ENCODE measurements at regions not wholly inside any gene's neighbourhood (a gene's known extent, or its start where the extent isn't known, plus 50 kb on each side); places are given as distances from the start of the nearest gene placed in this dataset.

- no peaks in the 10 kb centered on the region for H3K27me3 Mint-ChIP-seq
- intact Hi-C loops (cut with DNase I, micrococcal nuclease) = no loop called here
- no peak overlapping the region for H3K4me3 Mint-ChIP-seq
- H3K9me3 Mint-ChIP-seq (ENCODE audit: low read depth) = peaks cover 5% of the 10 kb centered on the region
- DNase-seq (no peak), ATAC-seq (no peak)
- H3K36me3 Mint-ChIP-seq (ENCODE audit: low read depth) = peaks cover 2% of the 10 kb centered on the region
- ChIA-PET POLR2A (no interaction called here), CTCF (no interaction called here)
- no peak overlapping the region for H3K27ac Mint-ChIP-seq
- H3K4me1 Mint-ChIP-seq = peaks cover 12% of the 10 kb centered on the region
These were observed 56.3 kb upstream of the ITGA1 start for GRCh38 chr5:52731274-52732027.

- Mint-ChIP-seq H3K9me3 (ENCODE audit: low read depth) (peaks cover 5% of the 10 kb centered on the region), H3K4me3 (no peak overlapping the region), H3K27ac (no peak overlapping the region), H3K4me1 (peaks cover 12% of the 10 kb centered on the region), H3K27me3 (no peaks in the 10 kb centered on the region), H3K36me3 (ENCODE audit: low read depth) (peaks cover 2% of the 10 kb centered on the region)
- DNase-seq = no peak
- ChIA-PET CTCF (no interaction called here), POLR2A (no interaction called here)
- intact Hi-C loops (cut with DNase I, micrococcal nuclease) = no loop called here
- no peak for ATAC-seq
These were observed 53.2 kb upstream of the ITGA1 start for GRCh38 chr5:52734557-52734956.

- Mint-ChIP-seq H3K27ac (no peak overlapping the region), H3K27me3 (no peaks in the 10 kb centered on the region), H3K36me3 (ENCODE audit: low read depth) (peaks cover 2% of the 10 kb centered on the region), H3K4me3 (no peak overlapping the region), H3K4me1 (peaks cover 12% of the 10 kb centered on the region), H3K9me3 (ENCODE audit: low read depth) (peaks cover 4% of the 10 kb centered on the region)
- ATAC-seq = no peak
- no peak for DNase-seq
- POLR2A ChIA-PET = no interaction called here
- CTCF ChIA-PET = no interaction called here
- intact Hi-C loops (cut with DNase I, micrococcal nuclease) = no loop called here
These were observed 52.6 kb upstream of the ITGA1 start for GRCh38 chr5:52735139-52735538.

All from activated CD4-positive, alpha-beta T cell treated with anti-CD3 and anti-CD28 coated beads for 36 hours (primary cell).